ENCODE measurements at regions not wholly inside any gene's neighbourhood (a gene's known extent, or its start where the extent isn't known, plus 50 kb on each side); places are given as distances from the start of the nearest gene placed in this dataset.

GRCh38 chr10:53025172-53025711 lies 252.7 kb upstream of the MBL2 start:
- no peak for TF ChIP-seq CTCF (IDR thresholded peaks at IDR 0.05; ENCODE audit: borderline replicate concordance, insufficient read depth, low read depth, low read length)
- H3K4me3 ChIP-seq (ENCODE audit: low read depth, low read length) = no peak overlapping the region

DNA sequence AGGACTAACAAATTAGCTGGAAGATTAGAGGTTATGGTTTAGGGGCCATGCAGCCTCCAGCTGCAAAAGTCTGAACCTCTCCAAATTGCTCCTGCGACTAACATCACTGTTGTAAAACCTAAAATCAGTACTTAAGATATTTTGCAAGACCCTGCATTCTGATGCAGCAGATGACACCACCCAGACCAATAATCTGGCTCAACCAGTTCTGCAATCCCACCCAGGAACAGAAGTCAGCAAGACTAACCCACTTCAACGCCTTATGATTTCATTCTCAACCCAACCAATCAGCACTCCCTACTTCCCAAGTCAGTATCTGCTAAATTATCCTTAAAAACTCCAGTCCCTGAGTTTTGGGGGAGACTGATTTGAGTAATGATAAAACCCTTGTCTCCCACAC lies 250.8 kb upstream of the MBL2 start:
- no peak for TF ChIP-seq CTCF (IDR thresholded peaks at IDR 0.05; ENCODE audit: borderline replicate concordance, insufficient read depth, low read depth, low read length)
- no peak overlapping the region for H3K4me3 ChIP-seq (ENCODE audit: low read depth, low read length)

- no peak for TF ChIP-seq CTCF (IDR thresholded peaks at IDR 0.05; ENCODE audit: borderline replicate concordance, insufficient read depth, low read depth, low read length)
- H3K4me3 ChIP-seq (ENCODE audit: low read depth, low read length) = no peak overlapping the region
These were observed 250.1 kb upstream of the MBL2 start for GRCh38 chr10:53022611-53023088.

DNA sequence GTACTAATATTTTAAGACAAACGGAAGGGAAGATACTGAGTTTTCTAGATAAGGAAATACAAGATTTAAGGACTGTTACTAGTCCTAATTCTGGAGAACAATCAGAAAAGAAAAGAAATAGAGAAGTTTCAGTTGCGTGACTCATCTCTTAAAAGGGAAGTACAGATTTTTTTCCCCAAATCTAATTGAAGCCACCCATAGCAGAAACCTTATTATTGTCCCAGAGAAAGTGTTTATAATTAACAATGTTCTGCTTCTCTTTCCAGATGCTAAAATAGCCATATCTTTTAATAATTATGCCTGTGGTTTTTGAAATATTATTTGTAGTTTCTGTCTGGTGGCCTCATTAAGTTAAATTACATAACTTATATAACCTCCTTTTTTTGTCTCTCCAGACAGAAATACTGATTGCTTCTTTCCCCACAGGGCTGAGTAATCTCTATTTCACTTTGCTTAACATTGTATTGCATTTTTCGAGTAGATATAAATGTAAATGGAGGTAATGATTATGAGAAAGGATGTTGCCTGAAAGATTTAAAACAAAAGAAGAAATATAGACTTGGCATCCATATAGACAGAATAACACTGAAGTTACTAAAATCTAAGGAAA lies 240.7 kb upstream of the MBL2 start:
- TF ChIP-seq CTCF (IDR thresholded peaks at IDR 0.05; ENCODE audit: borderline replicate concordance, insufficient read depth, low read depth, low read length) = no peak
- H3K4me3 ChIP-seq (ENCODE audit: low read depth, low read length) = no peak overlapping the region

GRCh38 chr10:53009961-53010907 lies 237.7 kb upstream of the MBL2 start:
- no peak for TF ChIP-seq CTCF (IDR thresholded peaks at IDR 0.05; ENCODE audit: borderline replicate concordance, insufficient read depth, low read depth, low read length)
- no peak overlapping the region for H3K4me3 ChIP-seq (ENCODE audit: low read depth, low read length)

- TF ChIP-seq CTCF (IDR thresholded peaks at IDR 0.05; ENCODE audit: borderline replicate concordance, insufficient read depth, low read depth, low read length) = no peak
- H3K4me3 ChIP-seq (ENCODE audit: low read depth, low read length) = no peak overlapping the region
These were observed 234.9 kb upstream of the MBL2 start for GRCh38 chr10:53007527-53007842.
